Duodenal mucosa (tissue), 2 donors: ENCODE measurements at regions not wholly inside any gene's neighbourhood (a gene's known extent, or its start where the extent isn't known, plus 50 kb on each side); places are given as distances from the start of the nearest gene placed in this dataset.

Source experiments
- H3K27ac ChIP-seq: one replicate; pipeline ENCODE4 v1.7.0; 2013; ENCODE audit warnings: low read depth, low read length
- H3K27me3 ChIP-seq, 2 donors: one replicate each; pipeline ENCODE4 v1.7.0; 2013; ENCODE audit warnings: low read length in 2 of 2, control low read depth in 1 of 2; ENCODE audit not compliant: insufficient read depth in 2 of 2, control insufficient read depth in 1 of 2
- H3K36me3 ChIP-seq, 2 donors: one replicate each; pipeline ENCODE4 v1.7.0; 2013; ENCODE audit warnings: low read length in 2 of 2, control low read depth in 1 of 2; ENCODE audit not compliant: insufficient read depth in 2 of 2, control insufficient read depth in 1 of 2
- H3K4me1 ChIP-seq, 2 donors: one replicate each; pipeline ENCODE4 v1.7.0; 2013; ENCODE audit warnings: low read length in 2 of 2, control low read depth in 1 of 2; ENCODE audit not compliant: insufficient read depth in 2 of 2, control insufficient read depth in 1 of 2
- H3K4me3 ChIP-seq, 2 donors: one replicate each; pipeline ENCODE4 v1.7.0; 2013; ENCODE audit warnings: low read length in 2 of 2, low read depth in 1 of 2
- H3K9ac ChIP-seq, 2 donors: one replicate each; pipeline ENCODE4 v1.7.0; 2013; ENCODE audit warnings: low read length in 2 of 2, low read depth in 1 of 2
- H3K9me3 ChIP-seq, 2 donors: one replicate each; pipeline ENCODE4 v1.7.0; 2013; ENCODE audit warnings: low read length in 2 of 2, control low read depth in 1 of 2; ENCODE audit not compliant: control insufficient read depth in 1 of 2

GRCh38 chr2:183244300-183244844 is 120.1 kb downstream of the NUP35 start:
- Histone ChIP-seq H3K9ac (no peak overlapping the region), H3K4me3 (no peak overlapping the region), H3K9me3 (no peaks in the 10 kb centered on the region), H3K27ac (no peak overlapping the region), H3K4me1 (no peaks in the 10 kb centered on the region), H3K36me3 (no peaks in the 10 kb centered on the region), H3K27me3 (no peaks in the 10 kb centered on the region)

- Histone ChIP-seq H3K4me3 (no peak overlapping the region), H3K36me3 (no peaks in the 10 kb centered on the region), H3K4me1 (no peaks in the 10 kb centered on the region), H3K9me3 (no peaks in the 10 kb centered on the region), H3K9ac (no peak overlapping the region), H3K27me3 (no peaks in the 10 kb centered on the region), H3K27ac (no peak overlapping the region)
These were observed 124.8 kb downstream of the NUP35 start for GRCh38 chr2:183248866-183249567.

- Histone ChIP-seq H3K9ac (no peak overlapping the region), H3K4me1 (no peaks in the 10 kb centered on the region), H3K27me3 (no peaks in the 10 kb centered on the region), H3K9me3 (no peaks in the 10 kb centered on the region), H3K4me3 (no peak overlapping the region), H3K36me3 (no peaks in the 10 kb centered on the region), H3K27ac (no peak overlapping the region)
These were observed 125.8 kb downstream of the NUP35 start for GRCh38 chr2:183250061-183250460.

GRCh38 chr2:183250472-183250871 is 126.2 kb downstream of the NUP35 start:
- Histone ChIP-seq H3K36me3 (no peaks in the 10 kb centered on the region), H3K9ac (no peak overlapping the region), H3K27me3 (no peaks in the 10 kb centered on the region), H3K9me3 (no peaks in the 10 kb centered on the region), H3K27ac (no peak overlapping the region), H3K4me3 (no peak overlapping the region), H3K4me1 (no peaks in the 10 kb centered on the region)

- no peaks in the 10 kb centered on the region for H3K9me3 ChIP-seq
These were observed 129.3 kb downstream of the NUP35 start for GRCh38 chr2:183253441-183254130.

GRCh38 chr2:183255411-183255810 is 131.2 kb downstream of the NUP35 start:
- Histone ChIP-seq H3K9me3 (no peaks in the 10 kb centered on the region), H3K27ac (no peak overlapping the region), H3K4me1 (no peaks in the 10 kb centered on the region), H3K4me3 (no peak overlapping the region), H3K36me3 (no peaks in the 10 kb centered on the region), H3K27me3 (no peaks in the 10 kb centered on the region), H3K9ac (no peak overlapping the region)

More at GRCh38 chr2:183253441-183254130, 129.3 kb downstream of the NUP35 start:
- Histone ChIP-seq H3K27me3 (no peaks in the 10 kb centered on the region), H3K4me1 (no peaks in the 10 kb centered on the region), H3K36me3 (no peaks in the 10 kb centered on the region), H3K9ac (no peak overlapping the region), H3K4me3 (no peak overlapping the region), H3K27ac (no peak overlapping the region)

- Histone ChIP-seq H3K36me3 (no peaks in the 10 kb centered on the region), H3K27ac (no peak overlapping the region), H3K4me1 (no peaks in the 10 kb centered on the region), H3K4me3 (no peak overlapping the region), H3K9me3 (no peaks in the 10 kb centered on the region), H3K9ac (no peak overlapping the region), H3K27me3 (no peaks in the 10 kb centered on the region)
These were observed 135.7 kb downstream of the NUP35 start for GRCh38 chr2:183259921-183260320.

- Histone ChIP-seq H3K4me1 (no peaks in the 10 kb centered on the region), H3K27me3 (no peaks in the 10 kb centered on the region), H3K36me3 (no peaks in the 10 kb centered on the region), H3K9ac (no peak overlapping the region), H3K4me3 (no peak overlapping the region), H3K9me3 (no peaks in the 10 kb centered on the region), H3K27ac (no peak overlapping the region)
These were observed 136.3 kb downstream of the NUP35 start for GRCh38 chr2:183260527-183260926.

- no peak overlapping the region for H3K9ac ChIP-seq
- H3K9me3 ChIP-seq: no peaks in the 10 kb centered on the region
- H3K4me1 ChIP-seq: no peaks in the 10 kb centered on the region
- H3K27ac ChIP-seq: no peak overlapping the region
- no peaks in the 10 kb centered on the region for H3K27me3 ChIP-seq
- H3K4me3 ChIP-seq: no peak overlapping the region
- no peaks in the 10 kb centered on the region for H3K36me3 ChIP-seq
These were observed 140.8 kb downstream of the NUP35 start for GRCh38 chr2:183264890-183265535.

- H3K27ac ChIP-seq: no peak overlapping the region
- H3K9me3 ChIP-seq: no peaks in the 10 kb centered on the region
- no peak overlapping the region for H3K4me3 ChIP-seq
- no peak overlapping the region for H3K9ac ChIP-seq
- no peaks in the 10 kb centered on the region for H3K27me3 ChIP-seq
- no peaks in the 10 kb centered on the region for H3K36me3 ChIP-seq
- H3K4me1 ChIP-seq: no peaks in the 10 kb centered on the region
These were observed 143.0 kb downstream of the NUP35 start for GRCh38 chr2:183267148-183267827.
